ENCODE measurements at regions not wholly inside any gene's neighbourhood (a gene's known extent, or its start where the extent isn't known, plus 50 kb on each side); places are given as distances from the start of the nearest gene placed in this dataset.
"Not testable (repeated sequence)": the region's sequence is repeated elsewhere in the genome, so short reads cannot be mapped to it uniquely, and the experiment has no call there.

DNA sequence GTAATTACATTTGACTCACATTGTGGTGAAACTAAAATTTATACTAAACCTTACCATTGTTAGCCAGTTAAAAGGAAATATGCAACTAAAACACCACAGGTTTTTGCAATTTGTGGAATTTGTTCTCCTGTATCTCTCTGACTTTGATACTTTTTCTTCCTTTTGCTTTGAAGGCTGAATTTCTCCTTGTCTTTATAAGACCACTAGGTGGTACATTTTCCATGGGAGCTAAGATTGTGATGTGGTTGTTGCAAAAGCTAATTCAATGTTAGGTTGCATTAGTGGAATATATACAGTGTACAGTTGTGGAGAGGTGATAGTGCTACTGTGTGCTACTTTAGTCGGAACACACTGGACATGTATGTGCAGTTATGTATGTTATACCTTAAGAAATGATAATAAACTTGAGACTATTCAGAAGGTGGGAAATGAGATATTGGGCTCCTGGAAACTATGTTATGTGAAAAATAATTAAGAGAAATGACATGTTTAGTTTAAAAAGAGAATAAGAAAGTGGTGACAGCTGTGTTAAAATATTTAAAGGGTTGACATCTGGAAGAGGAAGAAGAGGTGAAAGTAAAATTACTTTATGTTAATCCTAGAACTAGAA, 70.3 kb downstream of the ARL9 start:
- Histone ChIP-seq H3K9me2 (replicated peaks; ENCODE audit: insufficient read depth, low read length) (no peaks in the 10 kb centered on the region), H3F3A (ENCODE audit: insufficient read depth) (no peaks in the 10 kb centered on the region), H3K9ac (ENCODE audit: low read length) (no peak overlapping the region), H3K9me3 (ENCODE audit: insufficient read depth, low read length) (no peaks in the 10 kb centered on the region), H4K20me1 (ENCODE audit: low read depth, low read length) (no peaks in the 10 kb centered on the region), H3K36me3 (ENCODE audit: low read length) (no peaks in the 10 kb centered on the region), H2AFZ (ENCODE audit: low read depth, low read length, severe bottlenecking) (no peak overlapping the region), H3K27ac (ENCODE audit: low read depth, low read length) (no peak overlapping the region), H3K27me3 (ENCODE audit: low read length) (no peaks in the 10 kb centered on the region), H3K4me3 (ENCODE audit: insufficient read depth, low read length, poor library complexity, severe bottlenecking) (no peak overlapping the region), H3K4me2 (ENCODE audit: low read depth, low read length, poor library complexity, severe bottlenecking) (no peak overlapping the region), H3K79me2 (ENCODE audit: insufficient read depth, low read length) (no peaks in the 10 kb centered on the region)
- TF ChIP-seq CTCF (IDR thresholded peaks at IDR 0.05; ENCODE audit: insufficient read depth, low read length, poor library complexity, severe bottlenecking) (peak; percentile 31), EZH2phosphoT487 (conservative IDR thresholded peaks at IDR 0.05; ENCODE audit: low read length) (no peak)

DNA sequence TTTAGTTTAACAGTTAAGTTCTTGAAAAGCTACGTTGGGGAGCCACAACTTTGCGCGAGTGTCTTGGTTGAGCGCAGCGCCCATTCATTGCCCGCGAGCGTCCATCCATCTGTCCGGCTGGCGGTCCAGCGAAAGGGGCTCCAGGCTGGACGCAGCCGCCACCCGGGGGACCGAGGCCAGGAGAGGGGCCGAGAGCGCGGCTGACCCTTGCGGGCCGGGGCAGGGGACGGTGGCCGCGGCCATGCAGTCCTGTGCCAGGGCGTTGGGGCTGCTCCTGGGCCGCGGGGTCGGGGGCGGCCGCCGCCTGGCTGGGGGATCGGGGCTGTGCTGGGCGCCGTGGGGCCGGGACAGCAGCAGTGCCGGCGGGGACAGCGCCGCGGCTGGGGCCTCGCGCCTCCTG, 86.8 kb downstream of the ARL9 start:
- H2AFZ ChIP-seq (ENCODE audit: low read depth, low read length, severe bottlenecking); H4K20me1 ChIP-seq (ENCODE audit: low read depth, low read length); H3K27ac ChIP-seq (ENCODE audit: low read depth, low read length); H3K27me3 ChIP-seq (ENCODE audit: low read length); H3K9me3 ChIP-seq (ENCODE audit: insufficient read depth, low read length); H3K9ac ChIP-seq (ENCODE audit: low read length); H3K4me2 ChIP-seq (ENCODE audit: low read depth, low read length, poor library complexity, severe bottlenecking); H3K79me2 ChIP-seq (ENCODE audit: insufficient read depth, low read length); H3K4me3 ChIP-seq (ENCODE audit: insufficient read depth, low read length, poor library complexity, severe bottlenecking); H3K9me2 ChIP-seq (replicated peaks; ENCODE audit: insufficient read depth, low read length); H3K36me3 ChIP-seq (ENCODE audit: low read length); H3F3A ChIP-seq (ENCODE audit: insufficient read depth): not testable (repeated sequence)

All from SU-DHL-6 (cell line).